ENCODE measurements at regions not wholly inside any gene's neighbourhood (a gene's known extent, or its start where the extent isn't known, plus 50 kb on each side); places are given as distances from the start of the nearest gene placed in this dataset.

DNA sequence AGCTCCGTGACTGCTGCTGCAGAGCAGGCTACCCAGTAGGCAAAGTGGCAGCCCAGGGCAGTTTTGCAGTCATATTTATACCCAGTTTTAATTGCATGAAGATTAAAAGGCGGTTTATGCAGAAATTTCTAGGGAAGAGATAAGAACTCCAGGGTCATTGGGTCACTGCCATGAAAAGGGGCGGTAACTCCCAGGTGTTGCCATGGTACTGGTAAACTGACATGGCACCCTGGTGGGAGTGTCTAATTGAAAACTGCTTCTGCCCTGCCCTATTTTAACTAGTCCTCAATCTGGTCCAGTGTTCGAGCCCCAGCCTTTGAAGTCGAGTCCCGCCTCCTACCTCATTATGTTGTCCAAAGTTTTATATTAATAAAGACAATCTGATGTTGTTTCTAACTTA lies 75.0 kb upstream of the FUCA2 start:
- Mint-ChIP-seq H3K36me3 (ENCODE audit: low read depth) (no peaks in the 10 kb centered on the region), H3K9me3 (no peaks in the 10 kb centered on the region), H3K4me3 (no peak overlapping the region), H3K4me1 (peaks cover 5% of the 10 kb centered on the region), H3K27ac (no peak overlapping the region), H3K27me3 (no peaks in the 10 kb centered on the region)
- POLR2A ChIA-PET = no interaction called here
- no peak for DNase-seq
- CTCF ChIA-PET = interaction anchor here (0.6 kb wide), 1 partner anchor 1309 kb away, joined by 3 read pairs; no protein-coding TSS in a partner anchor

DNA sequence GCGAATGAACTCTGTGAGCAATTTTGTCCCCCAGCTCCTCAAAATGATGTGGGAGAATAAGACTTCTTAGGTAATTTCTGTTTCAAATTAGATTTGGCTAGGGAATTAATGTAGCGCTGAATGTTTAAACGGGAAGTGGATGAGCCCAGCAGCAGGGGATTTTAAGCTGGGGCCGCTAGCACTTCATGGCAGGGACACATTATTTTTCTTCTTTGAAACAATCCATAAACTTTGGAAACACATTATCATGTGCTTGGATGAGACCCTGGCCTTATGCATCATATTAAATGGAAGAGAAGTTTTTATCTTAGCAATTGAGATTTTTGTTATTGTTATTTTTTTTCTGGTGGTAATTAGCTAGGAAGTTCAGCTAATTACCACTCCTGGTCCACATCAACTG lies 74.2 kb upstream of the FUCA2 start:
- H3K4me1 Mint-ChIP-seq = peaks cover 10% of the 10 kb centered on the region

DNA sequence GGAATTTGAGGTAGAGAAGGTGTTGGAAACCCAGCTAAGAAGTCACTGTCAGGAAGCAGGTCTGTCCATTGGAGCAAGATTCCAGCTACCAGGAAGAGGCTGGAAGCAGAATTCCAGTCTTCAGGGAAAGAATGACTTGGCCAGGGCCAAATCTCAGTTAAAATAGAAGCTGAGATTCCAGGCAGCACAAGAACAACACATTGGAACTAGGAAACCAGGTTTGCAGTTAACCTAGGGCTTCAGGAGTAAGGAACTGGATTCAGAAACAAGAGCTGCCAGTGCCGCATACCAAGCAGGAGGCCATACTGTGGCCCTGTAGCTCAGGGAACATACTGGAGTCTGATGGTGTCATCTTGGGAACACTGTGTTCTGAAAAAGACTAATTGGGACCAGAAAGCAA lies 73.7 kb upstream of the FUCA2 start:
- Mint-ChIP-seq H3K4me3 (no peak overlapping the region), H3K27ac (no peak overlapping the region), H3K27me3 (no peaks in the 10 kb centered on the region), H3K4me1 (peaks cover 10% of the 10 kb centered on the region), H3K36me3 (ENCODE audit: low read depth) (no peaks in the 10 kb centered on the region), H3K9me3 (no peaks in the 10 kb centered on the region)
- DNase-seq = no peak
- ChIA-PET POLR2A (no interaction called here), CTCF (interaction anchor here (1.1 kb wide), 1 partner anchor 9 kb away, joined by 9 read pairs; no protein-coding TSS in a partner anchor)

More for the DNA sequence above, 74.2 kb upstream of the FUCA2 start:
- CTCF ChIA-PET = interaction anchor here (1.1 kb wide), 1 partner anchor 10 kb away, joined by 9 read pairs; no protein-coding TSS in a partner anchor
- POLR2A ChIA-PET = no interaction called here
- Mint-ChIP-seq H3K36me3 (ENCODE audit: low read depth) (no peaks in the 10 kb centered on the region), H3K9me3 (no peaks in the 10 kb centered on the region), H3K27me3 (no peaks in the 10 kb centered on the region), H3K4me3 (no peak overlapping the region), H3K27ac (no peak overlapping the region)
- DNase-seq = no peak

DNA sequence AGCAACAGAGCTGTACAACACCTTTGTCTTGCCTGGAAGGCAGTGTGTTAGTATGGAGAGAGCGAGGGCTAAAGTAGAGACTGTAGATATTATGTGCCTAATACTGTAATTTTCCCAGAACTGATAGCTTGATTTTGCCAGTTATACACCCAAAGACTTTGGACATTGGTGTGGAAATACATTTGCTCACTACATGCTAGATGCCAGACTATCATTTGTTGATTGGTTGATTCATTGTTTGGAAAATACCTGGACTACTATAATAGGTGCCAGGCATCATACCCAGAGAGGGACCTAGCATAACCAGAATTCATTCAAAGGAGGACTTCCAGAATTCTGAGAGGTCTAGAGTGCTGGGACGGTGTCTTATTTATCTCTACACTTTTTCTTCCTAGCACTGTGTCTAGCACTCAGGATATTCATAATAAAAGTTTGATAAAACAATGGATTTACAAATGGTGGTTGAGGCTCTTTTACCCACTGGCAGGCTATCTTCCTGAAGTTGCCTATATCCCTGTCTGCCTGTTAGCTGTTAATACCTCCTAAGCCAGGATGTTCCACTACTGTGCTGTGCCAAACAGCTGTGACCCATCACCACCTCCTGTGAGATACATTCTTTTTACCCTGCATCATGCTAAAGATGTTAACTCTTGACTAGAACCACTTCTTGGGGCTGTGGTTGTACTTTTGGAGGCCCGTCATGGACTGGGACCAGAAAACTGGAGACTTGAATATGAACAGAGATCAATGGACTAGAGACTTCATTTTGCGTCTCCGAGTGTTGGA lies 72.2 kb upstream of the FUCA2 start:
- POLR2A ChIA-PET = no interaction called here
- Mint-ChIP-seq H3K9me3 (no peaks in the 10 kb centered on the region), H3K27ac (no peak overlapping the region), H3K4me1 (peaks cover 10% of the 10 kb centered on the region), H3K36me3 (ENCODE audit: low read depth) (no peaks in the 10 kb centered on the region), H3K27me3 (no peaks in the 10 kb centered on the region), H3K4me3 (no peak overlapping the region)
- CTCF ChIA-PET = interaction anchor here (0.9 kb wide), 1 partner anchor 11 kb away, joined by 3 read pairs; no protein-coding TSS in a partner anchor
- DNase-seq = no peak

DNA sequence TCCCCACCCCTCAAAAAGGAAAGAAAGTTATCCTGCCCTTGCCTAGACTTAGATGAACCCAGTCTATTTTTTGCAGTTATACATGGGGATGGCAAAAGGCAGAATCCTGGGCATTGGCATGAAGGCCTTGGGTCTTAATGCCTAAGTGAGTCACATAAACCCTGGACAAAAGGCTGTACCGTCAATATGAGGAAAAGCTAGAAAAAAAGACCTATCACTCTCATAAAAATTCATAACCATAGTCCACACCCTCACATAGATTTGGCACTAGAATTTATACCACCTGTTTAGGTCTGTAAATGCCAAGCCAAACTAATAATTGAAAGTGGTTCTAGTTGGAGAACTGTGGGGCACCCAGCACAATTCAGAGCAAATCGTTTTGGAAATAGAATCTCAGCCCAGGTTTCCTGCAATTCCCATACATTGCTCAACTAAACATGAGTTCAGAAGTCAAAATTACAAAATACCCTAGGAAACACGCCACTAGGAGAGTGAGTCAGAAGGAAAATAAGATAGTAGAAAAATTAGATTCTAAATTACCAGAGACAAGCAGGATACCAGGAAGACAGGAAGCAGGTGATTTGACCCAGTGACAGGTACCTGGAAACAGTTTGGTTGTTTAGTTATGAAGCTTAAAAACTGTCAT lies 70.4 kb upstream of the FUCA2 start:
- no peak overlapping the region for H3K4me3 Mint-ChIP-seq
- DNase-seq = no peak
- ChIA-PET POLR2A (no interaction called here), CTCF (no interaction called here)
- H3K27me3 Mint-ChIP-seq = no peaks in the 10 kb centered on the region
- no peaks in the 10 kb centered on the region for H3K9me3 Mint-ChIP-seq
- no peak overlapping the region for H3K27ac Mint-ChIP-seq
- H3K4me1 Mint-ChIP-seq = peaks cover 10% of the 10 kb centered on the region
- H3K36me3 Mint-ChIP-seq (ENCODE audit: low read depth) = no peaks in the 10 kb centered on the region

DNA sequence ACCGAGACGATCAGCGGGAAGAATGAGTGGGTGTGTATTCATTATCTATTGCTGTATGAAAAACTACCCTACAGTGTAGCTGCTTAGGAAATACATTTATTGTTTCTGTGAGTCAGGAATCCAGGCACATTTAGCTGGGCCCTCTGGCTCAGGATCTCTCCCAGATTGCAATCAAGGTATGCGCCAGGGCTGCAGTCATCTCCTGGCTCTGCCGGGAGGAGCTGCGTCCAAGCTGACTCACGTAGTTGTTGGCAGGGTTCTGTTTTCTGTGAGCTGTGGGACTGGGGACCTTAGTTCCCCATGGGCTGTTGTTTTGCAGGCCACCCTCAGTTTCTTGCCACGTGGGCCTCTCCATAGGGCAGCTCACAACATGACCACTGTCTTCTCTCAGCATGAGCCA lies 68.2 kb upstream of the FUCA2 start:
- no peak overlapping the region for H3K27ac Mint-ChIP-seq
- ChIA-PET CTCF (no interaction called here), POLR2A (interaction anchor here (0.5 kb wide), 1 partner anchor 1632 kb away, joined by 10 read pairs; no protein-coding TSS in a partner anchor)

DNA sequence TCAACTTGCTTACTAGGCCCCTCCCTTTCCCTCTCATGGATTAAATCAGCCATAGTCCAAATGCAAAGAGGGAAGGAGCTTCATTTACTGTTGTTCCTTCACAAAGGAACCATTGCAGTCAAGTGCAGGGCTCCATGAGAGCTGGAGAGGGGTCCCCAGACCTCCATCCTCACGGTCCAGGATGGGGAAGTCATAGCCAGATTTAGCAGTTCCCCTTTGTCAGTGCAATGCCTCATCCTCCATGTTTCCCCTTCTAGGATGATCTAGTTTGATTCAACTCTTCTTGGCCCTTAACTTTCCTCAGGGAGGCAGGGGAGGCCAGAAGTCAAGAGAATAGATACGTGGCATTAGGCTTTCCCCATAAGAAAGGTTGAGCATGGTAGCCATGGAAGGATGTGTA lies 66.5 kb upstream of the FUCA2 start:
- no peak overlapping the region for H3K4me3 Mint-ChIP-seq
- POLR2A ChIA-PET = no interaction called here
- no peaks in the 10 kb centered on the region for H3K27me3 Mint-ChIP-seq
- DNase-seq = no peak
- CTCF ChIA-PET = interaction anchor here (0.6 to 2.0 kb wide), 7 partner anchors 14 to 586 kb away, joined by 3 to 5 read pairs (median 4); no protein-coding TSS in a partner anchor
- H3K4me1 Mint-ChIP-seq = peaks cover 10% of the 10 kb centered on the region
- no peaks in the 10 kb centered on the region for H3K9me3 Mint-ChIP-seq
- no peaks in the 10 kb centered on the region for H3K36me3 Mint-ChIP-seq (ENCODE audit: low read depth)
- H3K27ac Mint-ChIP-seq = no peak overlapping the region

More for the DNA sequence above, 68.2 kb upstream of the FUCA2 start:
- H3K4me1 Mint-ChIP-seq = peaks cover 10% of the 10 kb centered on the region
- no peaks in the 10 kb centered on the region for H3K36me3 Mint-ChIP-seq (ENCODE audit: low read depth)
- H3K4me3 Mint-ChIP-seq = no peak overlapping the region
- no peaks in the 10 kb centered on the region for H3K27me3 Mint-ChIP-seq
- no peak for DNase-seq
- H3K9me3 Mint-ChIP-seq = no peaks in the 10 kb centered on the region

DNA sequence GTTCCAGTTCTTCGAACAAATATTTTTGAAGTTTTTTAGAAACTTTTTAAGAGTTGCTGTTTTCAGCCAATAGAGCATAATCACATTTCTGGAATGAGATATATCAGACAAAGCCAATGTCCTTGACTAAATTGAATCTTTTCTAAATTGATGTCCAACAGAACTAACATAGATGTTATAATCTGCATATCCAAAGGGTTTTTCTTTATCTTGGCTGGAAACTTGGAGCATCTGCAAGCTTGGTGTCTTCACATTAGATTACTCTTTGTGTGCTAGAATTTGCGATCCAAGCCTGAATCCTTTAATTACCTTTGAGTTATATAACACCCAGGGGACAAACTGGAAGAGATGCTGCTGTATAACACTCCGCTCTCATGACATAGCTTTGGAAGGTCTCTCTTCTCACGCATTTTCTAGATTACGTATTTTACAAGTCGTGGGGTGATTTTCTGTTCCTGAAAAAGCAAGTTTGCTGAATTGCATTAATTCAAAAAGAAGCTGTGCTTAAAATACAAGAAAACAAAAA lies 64.4 kb upstream of the FUCA2 start:
- ChIA-PET POLR2A (no interaction called here), CTCF (interaction anchor here (0.6 to 2.0 kb wide), 15 partner anchors 9 to 504 kb away, joined by 3 to 9 read pairs (median 3); partner anchors contain the start of gene FUCA2)
- H3K4me1 Mint-ChIP-seq = no peaks in the 10 kb centered on the region

DNA sequence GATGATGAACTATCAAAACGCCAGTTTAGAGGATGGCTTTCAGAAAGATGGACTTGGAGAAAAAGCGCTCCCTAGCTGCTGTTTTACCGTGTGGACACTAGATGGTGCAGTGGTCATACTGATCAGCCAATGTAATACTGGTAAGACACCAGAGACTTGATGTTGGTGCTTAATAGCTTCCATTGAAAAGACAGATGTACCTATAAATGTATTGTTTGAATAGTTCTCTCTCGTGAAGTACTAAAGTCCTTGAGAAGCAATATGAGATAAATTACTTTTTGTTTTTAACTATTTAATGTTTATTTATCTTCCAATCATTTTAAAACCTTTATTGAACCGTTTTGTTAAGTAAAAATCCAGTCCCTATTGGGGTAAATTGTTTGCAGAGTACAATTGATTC lies 63.9 kb upstream of the FUCA2 start:
- no peaks in the 10 kb centered on the region for H3K27me3 Mint-ChIP-seq
- CTCF ChIA-PET = interaction anchor here (0.5 to 2.0 kb wide), 17 partner anchors 8 to 505 kb away, joined by 3 to 9 read pairs (median 3); partner anchors contain the start of gene FUCA2
- no peaks in the 10 kb centered on the region for H3K36me3 Mint-ChIP-seq (ENCODE audit: low read depth)
- POLR2A ChIA-PET = no interaction called here
- DNase-seq = peak; percentile 70
- no peaks in the 10 kb centered on the region for H3K4me1 Mint-ChIP-seq
- no peaks in the 10 kb centered on the region for H3K9me3 Mint-ChIP-seq
- H3K27ac Mint-ChIP-seq = no peak overlapping the region
- H3K4me3 Mint-ChIP-seq = no peak overlapping the region

More for the DNA sequence above, 64.4 kb upstream of the FUCA2 start:
- H3K4me3 Mint-ChIP-seq = no peak overlapping the region
- DNase-seq = no peak
- no peaks in the 10 kb centered on the region for H3K36me3 Mint-ChIP-seq (ENCODE audit: low read depth)
- H3K27ac Mint-ChIP-seq = no peak overlapping the region
- H3K27me3 Mint-ChIP-seq = no peaks in the 10 kb centered on the region
- no peaks in the 10 kb centered on the region for H3K9me3 Mint-ChIP-seq

DNA sequence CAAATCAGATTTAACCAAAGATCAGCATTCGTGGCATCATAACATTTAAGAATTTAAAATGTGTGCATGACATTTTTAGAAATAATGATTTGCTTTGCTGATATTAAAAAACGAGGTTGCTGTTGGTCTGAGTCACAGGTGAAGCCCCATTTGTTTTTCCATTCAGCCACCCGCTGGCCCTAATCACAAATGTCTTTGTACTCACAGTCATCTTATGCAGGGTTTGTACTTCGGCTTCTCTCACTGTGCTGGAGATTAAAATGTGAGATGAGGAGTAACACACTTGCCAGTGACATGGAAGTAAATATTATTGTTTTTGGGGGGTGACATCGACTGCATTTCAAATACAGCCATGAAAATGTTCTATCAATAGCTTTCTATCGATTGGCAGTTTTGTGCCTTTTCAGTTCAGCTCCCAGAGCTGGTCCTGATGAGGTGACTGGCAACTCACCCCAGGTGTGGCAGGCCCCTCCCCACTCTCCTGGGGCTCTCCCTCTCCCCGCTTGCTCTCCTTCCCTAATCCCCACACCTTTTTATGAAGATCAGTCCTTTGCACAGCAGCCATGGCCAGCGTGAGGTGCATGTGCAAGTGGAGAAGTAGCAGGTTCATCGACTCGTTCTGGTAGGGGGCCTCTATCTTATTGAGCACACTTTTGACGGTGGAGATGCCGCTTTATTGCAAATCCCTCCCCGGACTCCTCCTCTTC lies 58.8 kb upstream of the FUCA2 start:
- peaks cover 9% of the 10 kb centered on the region for H3K4me1 Mint-ChIP-seq
- POLR2A ChIA-PET = no interaction called here
- H3K27ac Mint-ChIP-seq = no peak overlapping the region
- H3K4me3 Mint-ChIP-seq = no peak overlapping the region
- no peaks in the 10 kb centered on the region for H3K9me3 Mint-ChIP-seq
- no peaks in the 10 kb centered on the region for H3K27me3 Mint-ChIP-seq
- no peaks in the 10 kb centered on the region for H3K36me3 Mint-ChIP-seq (ENCODE audit: low read depth)
- CTCF ChIA-PET = interaction anchor here (1.0 kb wide), 1 partner anchor 57 kb away, joined by 3 read pairs; no protein-coding TSS in a partner anchor
- no peak for DNase-seq

DNA sequence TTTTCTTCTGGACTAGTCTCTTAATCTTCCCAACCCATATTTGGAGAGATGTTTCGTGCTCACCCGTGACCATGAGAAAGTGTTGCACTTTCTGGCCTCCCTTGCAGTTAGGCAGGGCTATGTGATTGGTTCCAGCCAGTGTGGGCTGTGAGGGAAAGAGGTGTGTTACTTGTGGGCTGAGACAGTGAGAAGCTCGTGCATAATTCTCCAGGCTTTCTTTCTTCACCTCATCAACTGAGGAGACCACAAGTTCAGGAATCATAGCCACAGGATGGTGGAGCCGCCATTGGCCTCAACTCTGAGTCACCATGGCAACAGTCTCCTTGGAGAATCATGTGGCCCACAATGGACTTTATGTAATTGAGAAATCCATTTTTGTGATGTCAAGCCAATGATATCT lies 57.5 kb upstream of the FUCA2 start:
- Mint-ChIP-seq H3K27me3 (no peaks in the 10 kb centered on the region), H3K9me3 (no peaks in the 10 kb centered on the region), H3K4me1 (peaks cover 9% of the 10 kb centered on the region), H3K27ac (no peak overlapping the region), H3K36me3 (ENCODE audit: low read depth) (no peaks in the 10 kb centered on the region), H3K4me3 (no peak overlapping the region)
- POLR2A ChIA-PET = no interaction called here
- DNase-seq = no peak
- CTCF ChIA-PET = no interaction called here

DNA sequence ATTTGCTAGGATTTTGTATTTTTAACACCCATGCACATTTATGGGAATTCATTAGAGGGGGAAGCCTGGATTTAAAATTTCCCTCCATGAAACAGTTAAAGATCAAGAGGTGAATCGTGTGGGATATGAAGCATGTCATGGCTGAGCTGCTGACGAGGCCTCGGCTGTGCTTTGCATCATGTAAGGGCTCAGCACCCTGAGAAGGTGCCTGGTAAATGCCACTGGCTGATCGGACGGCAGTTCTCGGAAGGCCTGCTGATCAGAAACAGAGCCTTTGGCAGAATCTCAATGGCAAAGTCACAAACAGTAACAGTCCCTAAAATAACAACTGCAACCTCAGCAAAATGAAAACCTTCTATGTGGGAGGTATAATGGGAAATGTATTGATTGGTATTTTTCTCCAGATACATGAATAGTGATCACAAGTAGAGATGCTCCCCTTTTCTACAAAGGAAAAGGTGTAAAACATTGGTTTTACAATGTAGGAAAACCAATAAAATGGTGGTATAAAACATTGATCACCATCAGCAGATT lies 53.0 kb upstream of the FUCA2 start:
- no peaks in the 10 kb centered on the region for H3K9me3 Mint-ChIP-seq
- ChIA-PET CTCF (no interaction called here), POLR2A (no interaction called here)
- DNase-seq = no peak
- no peak overlapping the region for H3K4me3 Mint-ChIP-seq
- peaks cover 17% of the 10 kb centered on the region for H3K4me1 Mint-ChIP-seq
- H3K27me3 Mint-ChIP-seq = no peaks in the 10 kb centered on the region
- H3K36me3 Mint-ChIP-seq (ENCODE audit: low read depth) = no peaks in the 10 kb centered on the region
- no peak overlapping the region for H3K27ac Mint-ChIP-seq

All from activated CD4-positive, alpha-beta T cell treated with anti-CD3 and anti-CD28 coated beads, Interleukin-2, amount 10 ng/mL, durations not matched to agents 7 days and 5 days (primary cell).